HG03025 (cell line): ENCODE measurements at regions not wholly inside any gene's neighbourhood (a gene's known extent, or its start where the extent isn't known, plus 50 kb on each side); places are given as distances from the start of the nearest gene placed in this dataset.

Experiments
- ATAC-seq: cut with Tn5 transposase; IDR thresholded peaks from one replicate; pipeline ENCODE4 v1.9.1; 2021; ENCODE audit warnings: mild to moderate bottlenecking, moderate library complexity; ENCODE audit not compliant: unreplicated experiment, low FRiP score

DNA sequence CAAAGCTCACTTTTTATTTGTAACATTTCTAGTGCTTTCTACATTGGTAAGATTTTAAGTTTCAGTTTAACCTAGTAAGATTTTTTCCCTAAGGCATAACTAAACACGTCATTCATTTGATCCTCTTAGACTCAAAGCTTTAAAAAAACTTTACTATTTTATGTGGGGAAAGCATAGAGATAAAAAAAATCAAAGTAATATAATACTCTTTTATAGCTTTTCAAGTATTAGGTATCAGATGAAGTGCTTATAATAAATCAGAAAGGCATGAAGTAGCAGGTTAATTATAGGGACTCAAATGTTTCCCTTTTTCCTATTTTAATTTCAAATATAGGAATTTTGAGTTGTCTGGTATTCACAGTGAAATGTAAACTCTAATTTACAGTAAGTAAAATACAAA is 68.0 kb upstream of the POU5F2 start:
- ATAC-seq = no peak

DNA sequence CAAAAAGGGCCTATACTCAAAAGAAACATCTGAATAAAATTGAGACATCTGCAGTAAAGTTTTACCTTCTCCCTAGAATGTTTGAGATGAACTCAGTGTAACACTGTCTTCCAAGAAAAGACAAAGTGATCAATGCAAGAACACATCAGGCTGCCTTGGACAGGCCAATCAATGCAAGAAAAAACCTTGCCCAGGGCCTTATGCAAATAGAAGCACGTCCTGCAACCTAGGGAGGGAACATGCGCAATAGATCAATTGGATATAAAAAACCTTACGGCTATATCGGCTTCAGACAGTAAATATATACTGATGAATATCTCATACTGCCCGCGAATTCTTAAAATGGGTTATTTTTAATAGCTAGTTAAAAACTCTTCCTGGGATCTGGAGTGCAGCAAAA is 66.4 kb upstream of the POU5F2 start:
- no peak for ATAC-seq

- ATAC-seq = no peak
Observed at GRCh38 chr5:93805616-93806379, 64.4 kb upstream of the POU5F2 start.

GRCh38 chr5:93800988-93801811 is 59.8 kb upstream of the POU5F2 start:
- ATAC-seq = no peak

DNA sequence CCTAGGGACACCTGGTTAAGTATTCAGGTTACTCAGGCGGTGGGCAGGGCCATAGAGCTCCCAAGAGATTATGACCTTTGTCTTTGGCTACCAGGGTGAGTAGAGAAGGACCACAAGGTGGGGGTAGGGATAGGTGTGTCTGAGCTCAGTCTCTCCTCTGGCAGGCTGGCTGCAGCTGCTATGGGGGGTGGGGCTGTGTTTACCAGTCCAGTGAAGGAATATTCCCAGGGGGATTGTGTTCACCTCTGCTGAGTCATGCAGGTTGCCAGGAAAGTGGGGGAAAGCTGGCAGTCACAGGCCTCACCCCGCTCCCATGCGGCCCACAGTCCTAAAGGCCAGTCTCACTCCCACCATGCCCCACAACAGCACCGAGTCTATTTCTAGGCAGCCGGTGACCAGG is 53.6 kb upstream of the POU5F2 start:
- no peak for ATAC-seq

DNA sequence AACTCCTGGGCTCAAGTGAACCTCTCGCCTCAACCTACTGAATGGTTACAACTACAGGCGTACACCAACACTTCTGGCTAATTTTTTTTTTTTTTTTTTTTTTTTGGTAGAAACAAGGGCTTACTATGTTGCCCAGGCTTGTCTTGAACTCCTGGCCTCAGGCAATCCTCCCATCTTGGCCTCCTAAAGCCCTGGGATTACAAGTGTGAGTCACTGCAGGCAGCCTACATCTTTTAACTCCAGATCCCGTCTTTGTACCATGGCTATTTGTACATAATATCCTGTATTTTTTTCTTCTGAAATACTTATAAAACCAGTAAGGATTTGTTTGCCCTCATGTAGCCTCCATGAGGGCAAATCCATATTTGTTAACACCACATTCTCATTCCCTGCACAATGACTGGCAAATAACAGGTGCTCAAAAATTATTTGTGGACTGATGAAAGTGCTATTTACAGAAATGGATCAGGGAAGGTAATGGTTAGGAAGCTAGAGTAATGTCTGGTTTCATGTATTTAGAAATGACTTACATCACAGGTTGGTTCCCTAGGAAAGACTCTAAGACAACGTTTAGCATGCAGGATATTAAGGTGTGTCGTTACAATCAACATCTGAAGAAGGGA is 51.9 kb upstream of the POU5F2 start:
- no peak for ATAC-seq

GRCh38 chr5:93791518-93791972 is 50.1 kb upstream of the POU5F2 start:
- no peak for ATAC-seq
